ENCODE measurements at regions not wholly inside any gene's neighbourhood (a gene's known extent, or its start where the extent isn't known, plus 50 kb on each side); places are given as distances from the start of the nearest gene placed in this dataset.
A peak's percentile ranks its signal among the peaks of the same experiment; 100 is the strongest.

DNA sequence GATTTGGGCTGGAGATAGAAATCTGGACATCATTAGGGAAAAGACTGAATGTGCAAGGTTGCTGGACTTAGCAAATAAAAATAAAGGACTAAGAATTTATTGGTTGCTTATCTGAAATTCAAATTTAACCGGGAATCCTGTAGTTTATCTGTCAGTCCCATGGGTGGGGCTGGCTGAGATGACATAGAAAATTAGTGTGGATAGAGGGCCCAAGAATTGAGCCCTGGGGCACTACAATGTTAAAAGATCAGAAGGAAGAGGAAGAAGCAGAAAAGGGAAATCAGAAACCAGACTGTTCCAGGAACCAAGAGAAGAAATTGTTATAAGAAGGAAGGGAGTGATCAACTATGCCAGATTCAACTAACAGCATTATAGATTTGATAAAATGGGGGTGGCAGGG is 96.7 kb upstream of the CCDC196 start:
- no peak for DNase-seq
- ATAC-seq (ENCODE audit: insufficient read depth, low read depth) = no peak
- no peak overlapping the region for H3K9ac ChIP-seq (ENCODE audit: low read depth, low read length)
- no peak overlapping the region for H3K4me2 ChIP-seq (ENCODE audit: insufficient read depth, low read length)
- H2AFZ ChIP-seq (ENCODE audit: low read depth, low read length) = no peak overlapping the region
- H3K36me3 ChIP-seq (ENCODE audit: insufficient read depth, low read length) = no peaks in the 10 kb centered on the region
- H3K27ac ChIP-seq (ENCODE audit: low read length) = no peak overlapping the region
- H3K79me2 ChIP-seq (ENCODE audit: insufficient read depth, low read length) = no peaks in the 10 kb centered on the region
- no peaks in the 10 kb centered on the region for H3K9me3 ChIP-seq (ENCODE audit: insufficient read depth, low read length, severe bottlenecking)
- H3K4me3 ChIP-seq (ENCODE audit: low read depth in 1 of 2, low read length in 2 of 2) = no peak overlapping the region
- H3K4me1 ChIP-seq (ENCODE audit: insufficient read depth, low read length) = no peaks in the 10 kb centered on the region
- no peak for TF ChIP-seq EZH2 (IDR thresholded peaks at IDR 0.05; ENCODE audit: borderline replicate concordance, low read depth, low read length, severe bottlenecking)
- TF ChIP-seq, protein P1, sequence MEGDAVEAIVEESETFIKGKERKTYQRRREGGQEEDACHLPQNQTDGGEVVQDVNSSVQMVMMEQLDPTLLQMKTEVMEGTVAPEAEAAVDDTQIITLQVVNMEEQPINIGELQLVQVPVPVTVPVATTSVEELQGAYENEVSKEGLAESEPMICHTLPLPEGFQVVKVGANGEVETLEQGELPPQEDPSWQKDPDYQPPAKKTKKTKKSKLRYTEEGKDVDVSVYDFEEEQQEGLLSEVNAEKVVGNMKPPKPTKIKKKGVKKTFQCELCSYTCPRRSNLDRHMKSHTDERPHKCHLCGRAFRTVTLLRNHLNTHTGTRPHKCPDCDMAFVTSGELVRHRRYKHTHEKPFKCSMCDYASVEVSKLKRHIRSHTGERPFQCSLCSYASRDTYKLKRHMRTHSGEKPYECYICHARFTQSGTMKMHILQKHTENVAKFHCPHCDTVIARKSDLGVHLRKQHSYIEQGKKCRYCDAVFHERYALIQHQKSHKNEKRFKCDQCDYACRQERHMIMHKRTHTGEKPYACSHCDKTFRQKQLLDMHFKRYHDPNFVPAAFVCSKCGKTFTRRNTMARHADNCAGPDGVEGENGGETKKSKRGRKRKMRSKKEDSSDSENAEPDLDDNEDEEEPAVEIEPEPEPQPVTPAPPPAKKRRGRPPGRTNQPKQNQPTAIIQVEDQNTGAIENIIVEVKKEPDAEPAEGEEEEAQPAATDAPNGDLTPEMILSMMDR (IDR thresholded peaks at IDR 0.05; ENCODE audit: borderline replicate concordance, extremely low read depth, low read length, poor library complexity, severe bottlenecking) = no peak
- peaks cover 3% of the 10 kb centered on the region for H3K27me3 ChIP-seq (ENCODE audit: insufficient read depth, low read length, poor library complexity)
- no peaks in the 10 kb centered on the region for H4K20me1 ChIP-seq (ENCODE audit: insufficient read depth, low read length)

DNA sequence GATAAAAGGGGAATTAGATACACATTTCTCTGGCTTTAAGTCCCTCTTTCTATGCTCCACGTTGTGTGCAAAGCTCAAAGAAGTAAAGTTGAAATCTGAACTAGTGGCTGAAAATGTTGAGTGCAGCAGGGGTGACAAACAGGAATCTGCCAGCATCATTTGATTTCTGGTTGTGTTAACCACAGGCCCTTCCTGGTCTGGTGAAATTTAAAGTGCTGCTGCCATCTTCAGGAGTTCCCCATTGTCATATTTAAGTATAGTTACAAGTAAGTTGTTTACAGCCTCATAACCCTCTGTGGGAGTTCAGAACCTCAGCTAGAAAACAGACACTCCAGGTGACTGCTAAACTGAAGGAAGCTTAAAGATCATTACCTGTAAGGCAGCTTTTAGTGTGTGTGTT is 90.9 kb upstream of the CCDC196 start:
- no peak overlapping the region for H3K9ac ChIP-seq (ENCODE audit: low read depth, low read length)
- H3K36me3 ChIP-seq (ENCODE audit: insufficient read depth, low read length) = no peaks in the 10 kb centered on the region
- no peaks in the 10 kb centered on the region for H3K4me1 ChIP-seq (ENCODE audit: insufficient read depth, low read length)
- ATAC-seq (ENCODE audit: insufficient read depth, low read depth) (peak; percentile 74), DNase-seq (peak; percentile 25)
- no peak overlapping the region for H3K4me3 ChIP-seq (ENCODE audit: low read depth in 1 of 2, low read length in 2 of 2)
- no peaks in the 10 kb centered on the region for H3K9me3 ChIP-seq (ENCODE audit: insufficient read depth, low read length, severe bottlenecking)
- no peak overlapping the region for H3K27ac ChIP-seq (ENCODE audit: low read length)
- no peak overlapping the region for H2AFZ ChIP-seq (ENCODE audit: low read depth, low read length)
- TF ChIP-seq, protein P1 (IDR thresholded peaks at IDR 0.05; ENCODE audit: borderline replicate concordance, extremely low read depth, low read length, poor library complexity, severe bottlenecking) = peak; percentile 34
- TF ChIP-seq EZH2 (IDR thresholded peaks at IDR 0.05; ENCODE audit: borderline replicate concordance, low read depth, low read length, severe bottlenecking) = no peak
- H4K20me1 ChIP-seq (ENCODE audit: insufficient read depth, low read length) = no peaks in the 10 kb centered on the region
- H3K4me2 ChIP-seq (ENCODE audit: insufficient read depth, low read length) = no peak overlapping the region
- peaks cover 3% of the 10 kb centered on the region for H3K27me3 ChIP-seq (ENCODE audit: insufficient read depth, low read length, poor library complexity)
- H3K79me2 ChIP-seq (ENCODE audit: insufficient read depth, low read length) = no peaks in the 10 kb centered on the region

DNA sequence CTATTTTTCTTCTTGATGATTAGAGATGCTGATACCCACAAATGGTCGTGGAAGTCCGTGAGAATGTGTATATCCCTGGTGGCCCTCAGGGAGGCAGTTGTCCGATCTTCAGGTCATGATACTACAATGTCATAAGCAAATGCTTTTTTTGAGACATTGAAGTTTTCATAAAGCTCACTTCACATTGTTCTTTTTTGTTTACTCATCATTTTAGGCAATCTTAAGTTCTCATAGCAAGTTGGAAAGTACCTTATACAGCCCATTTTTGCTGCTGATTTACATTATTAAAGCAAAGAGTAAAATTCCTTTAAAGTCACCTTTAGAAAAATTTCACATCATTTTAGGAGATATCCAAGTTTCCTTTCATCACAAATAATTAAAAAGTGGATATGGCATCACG is 90.0 kb upstream of the CCDC196 start:
- no peak for DNase-seq
- no peak for ATAC-seq (ENCODE audit: insufficient read depth, low read depth)

More for the DNA sequence above, 90.0 kb upstream of the CCDC196 start:
- peaks cover 3% of the 10 kb centered on the region for H3K27me3 ChIP-seq (ENCODE audit: insufficient read depth, low read length, poor library complexity)
- H3K27ac ChIP-seq (ENCODE audit: low read length) = no peak overlapping the region
- no peak overlapping the region for H3K4me3 ChIP-seq (ENCODE audit: low read depth in 1 of 2, low read length in 2 of 2)
- H3K4me1 ChIP-seq (ENCODE audit: insufficient read depth, low read length) = no peaks in the 10 kb centered on the region
- TF ChIP-seq, protein P1 (IDR thresholded peaks at IDR 0.05; ENCODE audit: borderline replicate concordance, extremely low read depth, low read length, poor library complexity, severe bottlenecking) = no peak
- TF ChIP-seq EZH2 (IDR thresholded peaks at IDR 0.05; ENCODE audit: borderline replicate concordance, low read depth, low read length, severe bottlenecking) = no peak
- no peaks in the 10 kb centered on the region for H3K79me2 ChIP-seq (ENCODE audit: insufficient read depth, low read length)
- no peak overlapping the region for H3K4me2 ChIP-seq (ENCODE audit: insufficient read depth, low read length)
- H3K9me3 ChIP-seq (ENCODE audit: insufficient read depth, low read length, severe bottlenecking) = no peaks in the 10 kb centered on the region
- no peak overlapping the region for H2AFZ ChIP-seq (ENCODE audit: low read depth, low read length)
- no peak overlapping the region for H3K9ac ChIP-seq (ENCODE audit: low read depth, low read length)
- no peaks in the 10 kb centered on the region for H4K20me1 ChIP-seq (ENCODE audit: insufficient read depth, low read length)
- no peaks in the 10 kb centered on the region for H3K36me3 ChIP-seq (ENCODE audit: insufficient read depth, low read length)
